SH-SY5Y (cell line): ENCODE measurements at regions not wholly inside any gene's neighbourhood (a gene's known extent, or its start where the extent isn't known, plus 50 kb on each side); places are given as distances from the start of the nearest gene placed in this dataset.

Experiments used
- GATA2 ChIP-seq: IDR thresholded peaks from 2 replicates; pipeline ENCODE4 v1.6.1; 2011; ENCODE audit warnings: mild to moderate bottlenecking, low read depth, low read length
- GATA3 ChIP-seq: IDR thresholded peaks from 2 replicates; pipeline ENCODE4 v1.6.1; 2011; ENCODE audit warnings: low read depth, mild to moderate bottlenecking, low read length, moderate library complexity

DNA sequence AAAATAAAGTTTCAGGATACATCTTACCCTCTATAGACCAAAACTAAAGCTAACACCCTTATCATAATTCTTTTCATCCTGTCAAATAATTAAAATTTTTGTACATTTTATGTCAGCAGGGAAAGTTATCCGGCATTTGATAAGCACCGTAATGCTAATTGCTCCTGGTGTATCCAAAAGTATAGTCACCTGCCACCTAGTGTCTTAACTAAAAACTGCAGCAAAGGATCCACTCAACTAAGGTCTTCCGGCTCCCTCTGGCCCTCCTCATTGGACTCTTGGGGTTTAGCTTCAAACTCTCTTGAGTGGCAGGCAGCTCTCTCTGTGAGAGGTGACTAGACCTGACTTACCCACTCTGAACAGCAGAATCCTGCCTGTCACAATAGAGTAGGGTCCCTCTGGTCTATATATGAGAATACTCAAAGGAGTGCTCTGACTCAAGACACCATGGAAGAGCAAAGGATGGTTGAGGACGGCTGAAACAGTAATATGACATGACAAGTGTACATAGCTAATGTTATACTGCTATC, 60.4 kb upstream of the CAST start:
- TF ChIP-seq GATA3 (no peak), GATA2 (no peak)
